GM12872 (cell line): ENCODE measurements at regions not wholly inside any gene's neighbourhood (a gene's known extent, or its start where the extent isn't known, plus 50 kb on each side); places are given as distances from the start of the nearest gene placed in this dataset.

Experiments used
- CTCF ChIP-seq: IDR thresholded peaks from 3 replicates; pipeline ENCODE4 v1.5.1; 2011; ENCODE audit warnings: low read depth, mild to moderate bottlenecking, low read length, moderate library complexity; ENCODE audit not compliant: insufficient read depth

GRCh38 chr9:73536403-73536802 is 384.7 kb downstream of the ANXA1 start:
- TF ChIP-seq CTCF = no peak

- no peak for TF ChIP-seq CTCF
Observed at GRCh38 chr9:73537561-73537960, 385.9 kb downstream of the ANXA1 start.

GRCh38 chr9:73539881-73540390 is 388.3 kb downstream of the ANXA1 start:
- TF ChIP-seq CTCF = no peak

- TF ChIP-seq CTCF = no peak
Observed at GRCh38 chr9:73541923-73542322, 390.3 kb downstream of the ANXA1 start.

GRCh38 chr9:73543727-73544126 is 392.1 kb downstream of the ANXA1 start:
- TF ChIP-seq CTCF = no peak

- TF ChIP-seq CTCF = no peak
Observed at GRCh38 chr9:73548201-73548600, 396.5 kb downstream of the ANXA1 start.

GRCh38 chr9:73549991-73550390 is 398.3 kb downstream of the ANXA1 start:
- TF ChIP-seq CTCF = no peak

GRCh38 chr9:73553295-73553694 is 401.6 kb downstream of the ANXA1 start:
- no peak for TF ChIP-seq CTCF
